ENCODE measurements at regions not wholly inside any gene's neighbourhood (a gene's known extent, or its start where the extent isn't known, plus 50 kb on each side); places are given as distances from the start of the nearest gene placed in this dataset.

GRCh38 chr3:182397164-182397563 lies 396.1 kb upstream of the ATP11B start:
- TF ChIP-seq CTCF (IDR thresholded peaks at IDR 0.05) (no peak), POLR2A (IDR thresholded peaks at IDR 0.05; ENCODE audit: low read depth) (no peak)

Measured in esophagus muscularis mucosa (tissue), 3 donors.